BJ (cell line): ENCODE measurements at regions not wholly inside any gene's neighbourhood (a gene's known extent, or its start where the extent isn't known, plus 50 kb on each side); places are given as distances from the start of the nearest gene placed in this dataset.

ENCODE experiments used
- CTCF ChIA-PET: fragments of 350-600 bp; formaldehyde crosslinking; extraction: SDS; loops from one replicate; lab custom pipeline; 2021; ENCODE audit warnings: antibody characterized with exemption, inconsistent platforms; lab: Yijun Ruan, JAX
- POLR2A ChIA-PET: fragments of 300-600 bp; sonication (Branson Sonifier 250); formaldehyde crosslinking; extraction: SDS; loops from one replicate; lab custom pipeline; 2021; ENCODE audit warnings: antibody characterized with exemption; lab: Charles Lee
- DNase-seq: peaks from one replicate; pipeline ENCODE4 v3.0.0-alpha.2; 2011; ENCODE audit warnings: low read depth
- H3K27me3 ChIP-seq: 2 replicates; pipeline ENCODE4 v1.6.0; 2011; ENCODE audit warnings: low read length; ENCODE audit not compliant: control insufficient read depth, insufficient read depth
- H3K36me3 ChIP-seq: 2 replicates; pipeline ENCODE4 v1.5.1; 2011; ENCODE audit warnings: low read length; ENCODE audit not compliant: control insufficient read depth, insufficient read depth
- H3K4me3 ChIP-seq: 2 replicates; pipeline ENCODE4 v1.5.1; 2011; ENCODE audit warnings: low read depth, mild to moderate bottlenecking, control low read depth, low read length
- CTCF ChIP-seq: IDR thresholded peaks from 2 replicates; pipeline ENCODE4 v1.5.1; 2011; ENCODE audit warnings: low read depth, mild to moderate bottlenecking, control low read depth, inconsistent platforms, low read length, moderate library complexity; ENCODE audit not compliant: insufficient read depth

- ChIA-PET CTCF (interaction anchor here (0.7 to 1.0 kb wide), 2 partner anchors 9 to 121 kb away, joined by 3 read pairs; no protein-coding TSS in a partner anchor), POLR2A (interaction anchor here (0.7 kb wide), 1 partner anchor 211 kb away, joined by 8 read pairs; no protein-coding TSS in a partner anchor)
- TF ChIP-seq CTCF: no peak
- no peak overlapping the region for H3K4me3 ChIP-seq
- H3K36me3 ChIP-seq: no peaks in the 10 kb centered on the region
- DNase-seq: no peak
- H3K27me3 ChIP-seq: no peaks in the 10 kb centered on the region
Measured at GRCh38 chr2:160911258-160911657, 249.0 kb upstream of the TANK start.

GRCh38 chr2:160912276-160912675, 248.0 kb upstream of the TANK start:
- no peak for TF ChIP-seq CTCF
- Histone ChIP-seq H3K36me3 (no peaks in the 10 kb centered on the region), H3K4me3 (no peak overlapping the region), H3K27me3 (no peaks in the 10 kb centered on the region)
- POLR2A ChIA-PET: no interaction called here
- no peak for DNase-seq
- CTCF ChIA-PET: no interaction called here

GRCh38 chr2:160913323-160913722, 246.9 kb upstream of the TANK start:
- DNase-seq: no peak
- no peak overlapping the region for H3K4me3 ChIP-seq
- H3K36me3 ChIP-seq: no peaks in the 10 kb centered on the region
- CTCF ChIA-PET: interaction anchor here (0.9 kb wide), 1 partner anchor 44 kb away, joined by 3 read pairs; no protein-coding TSS in a partner anchor
- no peaks in the 10 kb centered on the region for H3K27me3 ChIP-seq
- POLR2A ChIA-PET: no interaction called here
- no peak for TF ChIP-seq CTCF

GRCh38 chr2:160914217-160914616, 246.0 kb upstream of the TANK start:
- no peak for TF ChIP-seq CTCF
- ChIA-PET CTCF (interaction anchor here (0.9 kb wide), 1 partner anchor 45 kb away, joined by 3 read pairs; no protein-coding TSS in a partner anchor), POLR2A (no interaction called here)
- Histone ChIP-seq H3K27me3 (no peaks in the 10 kb centered on the region), H3K36me3 (no peaks in the 10 kb centered on the region), H3K4me3 (no peak overlapping the region)
- DNase-seq: no peak

- ChIA-PET CTCF (no interaction called here), POLR2A (interaction anchor here (0.6 kb wide), 1 partner anchor 85 kb away, joined by 3 read pairs; no protein-coding TSS in a partner anchor)
- no peak for DNase-seq
- TF ChIP-seq CTCF: no peak
- H3K36me3 ChIP-seq: no peaks in the 10 kb centered on the region
- no peaks in the 10 kb centered on the region for H3K27me3 ChIP-seq
- H3K4me3 ChIP-seq: no peak overlapping the region
Measured at GRCh38 chr2:160916300-160916699, 243.9 kb upstream of the TANK start.
